ENCODE measurements at regions not wholly inside any gene's neighbourhood (a gene's known extent, or its start where the extent isn't known, plus 50 kb on each side); places are given as distances from the start of the nearest gene placed in this dataset.

DNA sequence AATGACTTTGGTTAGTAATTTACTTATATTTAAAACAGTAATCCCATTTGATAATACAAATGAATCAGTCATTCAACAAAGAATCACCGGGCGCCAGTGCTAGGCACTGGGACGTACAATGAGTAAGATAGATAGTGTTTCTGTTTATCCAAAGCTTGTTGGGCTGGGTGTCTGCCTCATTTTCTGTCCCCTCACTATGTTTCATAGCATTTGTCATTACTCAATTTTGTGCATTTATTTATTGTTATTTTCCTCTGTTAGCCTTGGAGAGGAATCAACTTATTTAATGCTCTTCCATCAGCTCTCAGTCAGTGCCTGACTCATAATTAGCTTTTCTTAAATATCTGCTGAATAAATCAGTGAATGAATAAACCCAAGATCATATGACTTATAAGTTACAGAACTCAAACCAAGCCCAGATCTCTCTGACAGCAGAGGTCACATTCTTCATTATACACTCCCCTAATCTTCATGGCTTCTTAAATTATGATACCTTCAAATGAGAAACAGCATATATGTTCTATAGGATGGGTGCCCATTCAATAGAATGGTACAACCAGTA is 86.2 kb downstream of the TSPAN8 start:
- Histone ChIP-seq H3K27me3 (ENCODE audit: insufficient read depth) (no peaks in the 10 kb centered on the region), H4K20me1 (ENCODE audit: insufficient read depth) (no peaks in the 10 kb centered on the region), H3F3A (replicated peaks; ENCODE audit: insufficient read depth) (no peaks in the 10 kb centered on the region), H2AFZ (ENCODE audit: low read depth) (no peak overlapping the region), H3K9me3 (no peaks in the 10 kb centered on the region), H3K9me2 (no peaks in the 10 kb centered on the region), H3K4me3 (ENCODE audit: low read depth in 2 of 2, low read length in 1 of 2) (no peak overlapping the region), H3K4me2 (no peak overlapping the region), H3K79me2 (ENCODE audit: insufficient read depth) (no peaks in the 10 kb centered on the region), H3K27ac (ENCODE audit: low read depth in 2 of 2, low read length in 1 of 2) (no peak overlapping the region), H3K9ac (no peak overlapping the region), H3K36me3 (replicated peaks in 1 of 2; ENCODE audit: control insufficient read depth in 1 of 2, insufficient read depth in 2 of 2, low read length in 1 of 2) (no peaks in the 10 kb centered on the region), H3K4me1 (ENCODE audit: control insufficient read depth in 1 of 2, insufficient read depth in 2 of 2, low read depth in 1 of 2, low read length in 1 of 2) (peaks cover 0 to 7% of the 10 kb centered on the region in 2 experiments; a peak in 1 of 4 replicates)
- ChIA-PET POLR2A (no interaction called here), CTCF (interaction anchor here (1.3 kb wide), 1 partner anchor 39 kb away, joined by 3 read pairs; no protein-coding TSS in a partner anchor)
- no peak for DNase-seq
- TF ChIP-seq, protein P1, sequence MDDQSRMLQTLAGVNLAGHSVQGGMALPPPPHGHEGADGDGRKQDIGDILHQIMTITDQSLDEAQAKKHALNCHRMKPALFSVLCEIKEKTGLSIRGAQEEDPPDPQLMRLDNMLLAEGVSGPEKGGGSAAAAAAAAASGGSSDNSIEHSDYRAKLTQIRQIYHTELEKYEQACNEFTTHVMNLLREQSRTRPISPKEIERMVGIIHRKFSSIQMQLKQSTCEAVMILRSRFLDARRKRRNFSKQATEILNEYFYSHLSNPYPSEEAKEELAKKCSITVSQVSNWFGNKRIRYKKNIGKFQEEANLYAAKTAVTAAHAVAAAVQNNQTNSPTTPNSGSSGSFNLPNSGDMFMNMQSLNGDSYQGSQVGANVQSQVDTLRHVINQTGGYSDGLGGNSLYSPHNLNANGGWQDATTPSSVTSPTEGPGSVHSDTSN (IDR thresholded peaks at IDR 0.05): no peak
- TF ChIP-seq TEAD4 (IDR thresholded peaks at IDR 0.05; ENCODE audit: borderline replicate concordance, insufficient read depth): no peak
- no peak for TF ChIP-seq CHD2 (IDR thresholded peaks at IDR 0.05; ENCODE audit: low read length, partially characterized antibody)
- TF ChIP-seq, protein P2, sequence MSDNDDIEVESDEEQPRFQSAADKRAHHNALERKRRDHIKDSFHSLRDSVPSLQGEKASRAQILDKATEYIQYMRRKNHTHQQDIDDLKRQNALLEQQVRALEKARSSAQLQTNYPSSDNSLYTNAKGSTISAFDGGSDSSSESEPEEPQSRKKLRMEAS (IDR thresholded peaks at IDR 0.05; ENCODE audit: low read depth): no peak
- no peak for TF ChIP-seq RFX5 (IDR thresholded peaks at IDR 0.05; ENCODE audit: low read length)
- TF ChIP-seq, protein P3, sequence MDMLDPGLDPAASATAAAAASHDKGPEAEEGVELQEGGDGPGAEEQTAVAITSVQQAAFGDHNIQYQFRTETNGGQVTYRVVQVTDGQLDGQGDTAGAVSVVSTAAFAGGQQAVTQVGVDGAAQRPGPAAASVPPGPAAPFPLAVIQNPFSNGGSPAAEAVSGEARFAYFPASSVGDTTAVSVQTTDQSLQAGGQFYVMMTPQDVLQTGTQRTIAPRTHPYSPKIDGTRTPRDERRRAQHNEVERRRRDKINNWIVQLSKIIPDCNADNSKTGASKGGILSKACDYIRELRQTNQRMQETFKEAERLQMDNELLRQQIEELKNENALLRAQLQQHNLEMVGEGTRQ (IDR thresholded peaks at IDR 0.05; ENCODE audit: borderline replicate concordance, low read depth, low read length): no peak
- TF ChIP-seq, protein P4, sequence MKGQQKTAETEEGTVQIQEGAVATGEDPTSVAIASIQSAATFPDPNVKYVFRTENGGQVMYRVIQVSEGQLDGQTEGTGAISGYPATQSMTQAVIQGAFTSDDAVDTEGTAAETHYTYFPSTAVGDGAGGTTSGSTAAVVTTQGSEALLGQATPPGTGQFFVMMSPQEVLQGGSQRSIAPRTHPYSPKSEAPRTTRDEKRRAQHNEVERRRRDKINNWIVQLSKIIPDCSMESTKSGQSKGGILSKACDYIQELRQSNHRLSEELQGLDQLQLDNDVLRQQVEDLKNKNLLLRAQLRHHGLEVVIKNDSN (IDR thresholded peaks at IDR 0.05; ENCODE audit: borderline replicate concordance, low read depth): no peak
- TF ChIP-seq GATA2 (CRISPR knock-in tag; IDR thresholded peaks at IDR 0.05): no peak
- no peak for TF ChIP-seq RCOR1 (IDR thresholded peaks at IDR 0.05; ENCODE audit: low read length)
- TF ChIP-seq YY1 (IDR thresholded peaks at IDR 0.05; ENCODE audit: low read depth): no peak
- TF ChIP-seq NFIC (IDR thresholded peaks at IDR 0.05; ENCODE audit: borderline replicate concordance): no peak
- TF ChIP-seq, protein P5, sequence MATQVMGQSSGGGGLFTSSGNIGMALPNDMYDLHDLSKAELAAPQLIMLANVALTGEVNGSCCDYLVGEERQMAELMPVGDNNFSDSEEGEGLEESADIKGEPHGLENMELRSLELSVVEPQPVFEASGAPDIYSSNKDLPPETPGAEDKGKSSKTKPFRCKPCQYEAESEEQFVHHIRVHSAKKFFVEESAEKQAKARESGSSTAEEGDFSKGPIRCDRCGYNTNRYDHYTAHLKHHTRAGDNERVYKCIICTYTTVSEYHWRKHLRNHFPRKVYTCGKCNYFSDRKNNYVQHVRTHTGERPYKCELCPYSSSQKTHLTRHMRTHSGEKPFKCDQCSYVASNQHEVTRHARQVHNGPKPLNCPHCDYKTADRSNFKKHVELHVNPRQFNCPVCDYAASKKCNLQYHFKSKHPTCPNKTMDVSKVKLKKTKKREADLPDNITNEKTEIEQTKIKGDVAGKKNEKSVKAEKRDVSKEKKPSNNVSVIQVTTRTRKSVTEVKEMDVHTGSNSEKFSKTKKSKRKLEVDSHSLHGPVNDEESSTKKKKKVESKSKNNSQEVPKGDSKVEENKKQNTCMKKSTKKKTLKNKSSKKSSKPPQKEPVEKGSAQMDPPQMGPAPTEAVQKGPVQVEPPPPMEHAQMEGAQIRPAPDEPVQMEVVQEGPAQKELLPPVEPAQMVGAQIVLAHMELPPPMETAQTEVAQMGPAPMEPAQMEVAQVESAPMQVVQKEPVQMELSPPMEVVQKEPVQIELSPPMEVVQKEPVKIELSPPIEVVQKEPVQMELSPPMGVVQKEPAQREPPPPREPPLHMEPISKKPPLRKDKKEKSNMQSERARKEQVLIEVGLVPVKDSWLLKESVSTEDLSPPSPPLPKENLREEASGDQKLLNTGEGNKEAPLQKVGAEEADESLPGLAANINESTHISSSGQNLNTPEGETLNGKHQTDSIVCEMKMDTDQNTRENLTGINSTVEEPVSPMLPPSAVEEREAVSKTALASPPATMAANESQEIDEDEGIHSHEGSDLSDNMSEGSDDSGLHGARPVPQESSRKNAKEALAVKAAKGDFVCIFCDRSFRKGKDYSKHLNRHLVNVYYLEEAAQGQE (IDR thresholded peaks at IDR 0.05; ENCODE audit: low read depth, low read length): no peak
- no peak for TF ChIP-seq TCF12 (IDR thresholded peaks at IDR 0.05)
- no peak for TF ChIP-seq SMC3 (IDR thresholded peaks at IDR 0.05; ENCODE audit: low read depth, low read length)
- no peak for TF ChIP-seq JUND (IDR thresholded peaks at IDR 0.05)
- no peak for TF ChIP-seq FOSL2 (IDR thresholded peaks at IDR 0.05; ENCODE audit: borderline replicate concordance, low read depth)
- TF ChIP-seq TAF1 (IDR thresholded peaks at IDR 0.05; ENCODE audit: borderline replicate concordance, low read depth, low read length): no peak
- no peak for TF ChIP-seq SIN3A (IDR thresholded peaks at IDR 0.05; ENCODE audit: borderline replicate concordance, low read depth, low read length)
- TF ChIP-seq NRF1 (IDR thresholded peaks at IDR 0.05; ENCODE audit: low read depth, low read length): no peak
- 21% methylated on average over 3 of the region's 3 CpGs for WGBS (ENCODE audit: low lambda C conversion rate)
